Peyer's patch (tissue), 4 donors: ENCODE measurements at regions not wholly inside any gene's neighbourhood (a gene's known extent, or its start where the extent isn't known, plus 50 kb on each side); places are given as distances from the start of the nearest gene placed in this dataset.

Experiments used
- POLR2A ChIP-seq, 2 donors: fragments of 450-650 bp; IDR thresholded peaks; one replicate each; pipeline ENCODE4 v1.5.1; 2017; ENCODE audit warnings: antibody characterized with exemption in 2 of 2, mild to moderate bottlenecking in 2 of 2, moderate library complexity in 2 of 2
- TF ChIP-seq, protein P1 (sequence below), 6 experiments: fragments of 450-650 bp in 4 of 6; fragments of 200-600 bp in 2 of 6; sonication (generic) in 1 of 6; IDR thresholded peaks; one replicate each; pipeline ENCODE4 v1.5.1; 2017 to 2019; ENCODE audit warnings: antibody characterized with exemption in 6 of 6, mild to moderate bottlenecking in 3 of 6, moderate library complexity in 1 of 6

DNA sequence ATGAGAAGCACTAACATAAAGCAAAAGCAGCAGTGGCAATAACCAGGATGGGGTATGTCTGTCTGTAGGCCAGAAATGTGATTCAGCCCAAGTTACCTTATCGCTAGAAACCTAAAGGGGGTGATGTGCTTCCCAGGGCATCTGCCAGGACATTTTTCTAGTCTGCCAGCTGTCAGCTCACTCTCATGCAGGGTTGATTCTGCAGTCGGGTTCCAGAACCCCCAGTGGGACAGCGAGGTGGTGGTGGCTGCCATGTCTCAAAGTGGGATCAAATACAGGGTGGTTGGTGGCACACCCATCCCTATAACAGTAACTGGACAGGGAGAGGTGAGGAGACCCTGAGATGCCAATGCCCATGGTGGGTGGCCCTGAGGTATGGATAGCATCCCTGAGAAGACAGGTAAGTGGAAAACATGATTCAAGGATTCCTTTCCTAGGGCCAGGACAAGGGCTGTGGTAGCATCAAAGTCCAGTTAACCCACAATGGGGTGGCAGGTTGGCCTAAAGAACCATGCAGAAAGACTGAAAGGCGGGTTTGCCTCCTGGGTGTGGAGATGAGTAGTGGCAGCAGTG lies 84.3 kb downstream of the TNFRSF13B start:
- TF ChIP-seq, protein P1, sequence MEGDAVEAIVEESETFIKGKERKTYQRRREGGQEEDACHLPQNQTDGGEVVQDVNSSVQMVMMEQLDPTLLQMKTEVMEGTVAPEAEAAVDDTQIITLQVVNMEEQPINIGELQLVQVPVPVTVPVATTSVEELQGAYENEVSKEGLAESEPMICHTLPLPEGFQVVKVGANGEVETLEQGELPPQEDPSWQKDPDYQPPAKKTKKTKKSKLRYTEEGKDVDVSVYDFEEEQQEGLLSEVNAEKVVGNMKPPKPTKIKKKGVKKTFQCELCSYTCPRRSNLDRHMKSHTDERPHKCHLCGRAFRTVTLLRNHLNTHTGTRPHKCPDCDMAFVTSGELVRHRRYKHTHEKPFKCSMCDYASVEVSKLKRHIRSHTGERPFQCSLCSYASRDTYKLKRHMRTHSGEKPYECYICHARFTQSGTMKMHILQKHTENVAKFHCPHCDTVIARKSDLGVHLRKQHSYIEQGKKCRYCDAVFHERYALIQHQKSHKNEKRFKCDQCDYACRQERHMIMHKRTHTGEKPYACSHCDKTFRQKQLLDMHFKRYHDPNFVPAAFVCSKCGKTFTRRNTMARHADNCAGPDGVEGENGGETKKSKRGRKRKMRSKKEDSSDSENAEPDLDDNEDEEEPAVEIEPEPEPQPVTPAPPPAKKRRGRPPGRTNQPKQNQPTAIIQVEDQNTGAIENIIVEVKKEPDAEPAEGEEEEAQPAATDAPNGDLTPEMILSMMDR (IDR thresholded peaks at IDR 0.05), result no peak
- TF ChIP-seq POLR2A (IDR thresholded peaks at IDR 0.05), result no peak
